NOMO-1 (cell line): ENCODE measurements at regions not wholly inside any gene's neighbourhood (a gene's known extent, or its start where the extent isn't known, plus 50 kb on each side); places are given as distances from the start of the nearest gene placed in this dataset.
A peak's percentile ranks its signal among the peaks of the same experiment; 100 is the strongest.

Experiments used
- DNase-seq, 2 experiments: peaks; one replicate each; lab custom pipeline; 2025; ENCODE audit not compliant: unreplicated experiment in 2 of 2; lab: John Stamatoyannopoulos, UW

GRCh38 chr2:137823196-137823595 lies 141.1 kb upstream of the HNMT start:
- no peak for DNase-seq

GRCh38 chr2:137824501-137824900 lies 139.8 kb upstream of the HNMT start:
- no peak for DNase-seq

DNA sequence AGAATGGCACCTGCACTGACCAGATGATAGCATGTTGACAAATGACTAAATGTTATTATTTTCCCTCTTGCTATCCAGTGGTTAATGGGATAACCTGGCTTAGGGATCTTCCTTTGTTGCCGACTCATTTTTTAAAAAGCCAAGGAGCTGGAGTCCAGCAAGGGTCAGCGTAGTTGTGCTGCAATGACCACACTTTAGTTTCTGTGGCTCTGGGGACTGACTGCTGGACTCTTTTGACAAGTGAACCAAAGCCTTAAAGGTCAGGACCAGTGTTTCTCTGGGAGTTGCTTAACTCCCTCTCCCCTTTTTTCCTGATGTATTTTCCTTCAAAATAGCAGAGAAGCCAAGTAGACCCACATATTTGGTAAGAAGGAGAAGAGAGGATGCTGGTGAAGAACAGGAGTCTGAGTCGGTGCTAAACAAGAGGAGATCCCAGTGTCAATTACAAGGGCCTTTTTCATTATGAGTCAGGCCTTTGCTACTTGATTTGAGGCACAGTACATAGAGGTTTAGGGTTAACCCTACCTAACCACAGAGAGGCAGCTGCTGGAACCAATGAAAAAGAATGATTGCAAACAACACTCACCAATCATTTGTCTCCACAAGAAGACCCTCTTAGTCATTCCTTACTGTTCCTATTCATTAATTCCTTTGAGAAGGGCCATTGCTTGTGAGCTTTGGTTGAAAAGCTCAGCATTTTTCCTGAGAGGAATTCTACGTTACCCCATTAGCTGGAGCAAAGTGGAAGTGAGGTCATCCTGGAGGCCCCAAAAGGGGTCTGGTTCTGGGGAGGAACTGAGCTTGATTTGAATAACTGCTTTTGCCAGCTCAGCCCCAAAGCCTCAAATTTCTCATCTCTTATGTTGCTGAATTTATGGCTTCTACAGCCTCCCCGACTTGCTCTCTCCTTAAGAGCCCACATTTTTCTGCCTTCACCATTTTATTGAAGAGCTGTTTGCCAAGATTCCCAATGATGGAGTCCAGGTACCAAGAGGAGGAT lies 137.6 kb upstream of the HNMT start:
- DNase-seq: no peak

DNA sequence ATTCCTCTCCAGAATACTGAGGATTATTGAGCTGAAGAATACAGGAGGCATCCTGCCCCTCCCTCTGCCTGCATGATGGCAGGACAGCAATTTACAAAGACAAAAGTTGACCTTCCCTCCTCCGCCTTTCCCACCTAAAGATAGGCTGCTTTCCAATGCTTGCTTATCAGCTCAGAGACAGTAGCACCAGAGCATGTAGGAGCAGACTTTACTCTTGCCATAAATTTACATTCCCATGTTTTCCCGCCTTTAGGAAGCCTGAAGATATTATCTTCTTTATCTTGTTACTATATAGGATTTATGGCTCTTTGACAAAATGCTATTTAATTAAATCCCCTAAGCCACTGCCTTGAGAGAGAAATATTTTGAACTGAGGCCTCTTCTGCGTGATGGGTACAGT lies 135.6 kb upstream of the HNMT start:
- no peak for DNase-seq

DNA sequence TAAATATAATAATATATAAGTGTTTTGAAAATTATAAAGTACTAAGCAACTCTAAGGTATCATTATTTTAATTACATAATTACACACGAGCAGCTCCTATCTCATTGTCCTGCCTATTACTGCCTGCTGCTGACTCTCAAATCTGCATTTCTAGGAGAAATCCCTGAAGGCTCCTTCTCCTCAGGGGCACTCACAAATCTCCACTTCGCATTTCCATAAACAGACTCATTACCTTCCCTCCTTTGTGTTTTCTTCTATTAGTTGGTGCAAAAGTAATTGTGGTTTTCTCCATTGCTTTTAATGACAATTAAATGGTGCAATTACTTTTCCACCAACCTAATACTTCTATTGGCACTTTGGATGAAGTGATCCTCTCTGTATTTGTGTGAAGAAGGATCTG lies 135.0 kb upstream of the HNMT start:
- no peak for DNase-seq

DNA sequence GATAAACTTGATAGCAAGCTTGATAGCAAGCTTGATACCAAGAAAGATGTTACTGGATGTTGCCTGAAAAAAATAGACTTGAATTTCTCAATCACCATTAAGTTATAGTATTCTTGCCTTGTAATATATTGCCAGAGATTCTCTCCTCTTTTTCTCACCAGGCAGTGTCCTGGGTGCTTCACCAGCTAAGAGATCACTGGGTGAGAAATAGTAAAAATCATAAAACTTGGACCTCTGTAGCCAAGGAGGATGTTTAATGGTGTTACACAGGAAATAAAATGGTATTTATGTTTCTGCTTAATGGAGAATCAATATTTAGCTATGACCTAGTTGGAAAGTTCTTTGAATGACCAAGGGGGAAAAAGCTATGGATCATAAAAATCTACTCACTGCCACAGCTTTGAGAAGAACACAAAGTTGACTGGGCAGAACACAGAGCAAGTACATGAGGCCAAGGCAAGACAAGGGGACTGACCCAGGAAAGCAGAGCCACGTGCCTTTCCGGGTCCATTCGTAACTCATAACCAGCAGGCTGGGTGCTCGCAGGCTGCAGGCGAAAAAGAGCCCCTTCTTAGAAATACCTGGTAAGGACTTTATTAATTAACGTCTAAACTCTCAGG lies 129.4 kb upstream of the HNMT start:
- no peak for DNase-seq

DNA sequence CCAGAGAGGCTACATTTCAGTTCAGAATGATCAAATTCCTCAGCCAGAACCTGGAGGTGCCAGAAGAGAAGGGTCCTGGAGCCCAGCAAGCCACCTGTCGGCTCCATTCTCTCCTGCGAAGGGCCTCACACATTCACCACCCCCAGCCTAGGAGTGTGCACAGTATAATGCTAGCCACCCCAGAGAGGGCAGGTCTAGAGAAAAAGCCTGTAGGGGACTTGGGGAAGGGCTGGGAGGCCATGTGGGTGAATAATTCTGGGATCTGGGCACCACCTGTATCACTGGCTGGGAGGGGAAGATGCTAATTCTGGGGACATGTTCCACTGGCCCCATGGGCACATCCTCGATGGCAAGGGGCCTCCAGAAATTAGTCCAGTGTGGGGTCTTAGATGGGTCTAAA lies 127.6 kb upstream of the HNMT start:
- DNase-seq: no peak

DNA sequence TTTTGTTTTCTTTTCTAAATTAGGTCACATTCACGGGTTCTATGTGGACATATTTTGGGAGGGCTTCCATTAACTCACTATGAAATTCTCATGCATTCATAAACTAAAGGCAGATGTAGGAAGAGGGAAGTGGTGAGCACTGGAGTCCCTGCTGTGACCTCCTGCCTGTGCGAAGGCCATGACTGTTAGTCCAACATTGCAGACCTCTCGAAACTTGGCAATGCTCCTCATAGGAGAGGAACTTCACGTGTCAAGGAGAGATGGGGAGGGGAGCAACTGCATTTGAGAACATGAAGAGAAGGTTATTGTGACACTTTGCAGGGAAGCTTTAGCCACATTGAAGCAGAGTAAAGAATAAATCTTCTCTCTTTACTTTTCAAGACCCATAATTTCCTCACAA lies 126.4 kb upstream of the HNMT start:
- peak; percentile 49 to 71 for DNase-seq

- DNase-seq: peak; percentile 50 to 65
These were observed 125.8 kb upstream of the HNMT start for GRCh38 chr2:137838255-137839092.

GRCh38 chr2:137842430-137842829 lies 121.8 kb upstream of the HNMT start:
- DNase-seq: no peak

DNA sequence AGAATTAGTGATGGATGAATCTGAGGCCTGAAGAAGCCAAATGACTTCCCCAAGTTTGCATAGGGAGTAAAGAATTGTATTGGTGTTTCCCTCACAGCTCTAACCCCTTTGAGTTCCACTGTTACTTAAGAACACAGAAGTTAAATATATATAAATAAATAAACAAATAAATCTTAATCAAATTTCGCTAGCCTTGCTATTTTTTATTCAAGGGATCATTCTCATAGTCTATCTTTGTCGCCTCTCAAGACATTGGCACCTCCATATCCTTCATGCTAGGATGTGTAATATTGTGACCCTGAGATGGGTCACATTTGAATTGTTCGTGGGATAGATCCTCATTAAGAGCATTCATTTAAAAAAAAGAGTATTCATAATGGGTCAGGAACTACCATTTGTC lies 121.3 kb upstream of the HNMT start:
- DNase-seq: no peak

- DNase-seq: no peak
These were observed 118.9 kb upstream of the HNMT start for GRCh38 chr2:137845422-137845821.

DNA sequence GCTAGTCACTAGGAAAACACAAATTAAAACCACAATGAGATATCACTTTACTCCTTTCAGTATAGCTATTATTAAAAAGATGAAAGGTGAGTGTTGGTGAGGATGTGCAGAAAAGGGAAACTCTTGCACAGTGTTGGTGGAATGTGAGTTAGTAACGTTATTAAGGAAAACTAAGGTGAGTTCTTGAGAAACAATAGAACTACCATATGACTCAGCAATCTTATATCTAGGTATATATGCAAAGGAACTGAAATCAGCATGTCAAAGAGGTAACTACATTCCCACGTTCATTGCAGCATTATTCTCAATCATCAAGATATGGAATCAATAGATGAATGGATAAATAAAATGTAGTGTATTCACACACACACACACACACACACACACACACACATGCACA lies 117.3 kb upstream of the HNMT start:
- no peak for DNase-seq

- DNase-seq: no peak
These were observed 116.8 kb upstream of the HNMT start for GRCh38 chr2:137847443-137847842.

- no peak for DNase-seq
These were observed 106.4 kb upstream of the HNMT start for GRCh38 chr2:137857881-137858280.

DNA sequence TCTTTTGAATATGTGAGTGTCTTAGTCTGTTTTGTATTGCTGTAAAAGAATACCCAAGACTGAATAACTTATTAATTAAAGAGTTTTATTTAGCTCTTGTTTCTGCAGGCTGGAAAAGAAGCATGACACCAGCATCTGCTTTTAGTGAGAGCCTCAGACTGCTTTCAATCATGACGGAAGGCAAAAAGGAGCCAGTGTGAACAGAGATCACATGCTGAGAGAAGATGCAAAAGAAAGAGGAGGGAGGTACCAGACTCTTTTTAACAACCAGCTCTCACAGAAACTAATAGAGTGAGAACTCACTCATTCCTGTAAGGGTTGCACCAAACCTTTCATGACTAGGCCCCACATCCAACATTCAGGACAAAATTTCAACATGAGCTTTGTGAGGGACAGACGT lies 101.6 kb upstream of the HNMT start:
- DNase-seq: no peak

GRCh38 chr2:137865954-137866540 lies 98.2 kb upstream of the HNMT start:
- peak; percentile 5 to 32 for DNase-seq

- no peak for DNase-seq
These were observed 93.6 kb upstream of the HNMT start for GRCh38 chr2:137870682-137871081.

GRCh38 chr2:137872577-137872976 lies 91.7 kb upstream of the HNMT start:
- no peak for DNase-seq

- DNase-seq: no peak
These were observed 90.6 kb upstream of the HNMT start for GRCh38 chr2:137873536-137874244.
